Lower lobe of right lung (tissue), 2 donors: ENCODE measurements at regions not wholly inside any gene's neighbourhood (a gene's known extent, or its start where the extent isn't known, plus 50 kb on each side); places are given as distances from the start of the nearest gene placed in this dataset.

Source experiments
- ATAC-seq, 2 donors: fragments of 200-7000 bp; cut with Tn5 transposase; one replicate each; pipeline ENCODE4 v1.9.1; 2020 to 2022; ENCODE audit warnings: mild to moderate bottlenecking in 2 of 2, moderate library complexity in 2 of 2
- DNase-seq: peaks from one replicate; pipeline ENCODE4 v3.0.0-alpha.2; 2020
- H3K27ac ChIP-seq: fragments of 200-600 bp; one replicate; pipeline ENCODE4 v1.8.0; 2022
- H3K27me3 ChIP-seq: fragments of 200-600 bp; one replicate; pipeline ENCODE4 v1.8.0; 2022; ENCODE audit warnings: low read depth
- H3K36me3 ChIP-seq: fragments of 200-600 bp; one replicate; pipeline ENCODE4 v1.8.0; 2022; ENCODE audit warnings: mild to moderate bottlenecking
- H3K4me1 ChIP-seq: fragments of 200-600 bp; one replicate; pipeline ENCODE4 v1.8.0; 2022
- H3K4me3 ChIP-seq: fragments of 200-600 bp; one replicate; pipeline ENCODE4 v1.8.0; 2022; ENCODE audit warnings: mild to moderate bottlenecking
- H3K9me3 ChIP-seq: fragments of 200-600 bp; one replicate; pipeline ENCODE4 v1.8.0; 2022
- intact Hi-C: fragments of 100-400 bp; cut with DNase I; formaldehyde crosslinking; loops from one replicate; pipeline ENCODE4 v1.11.0; 2022
- TF ChIP-seq, protein P1 (sequence below): fragments of 200-600 bp; IDR thresholded peaks from one replicate; pipeline ENCODE4 v1.8.0; 2022; ENCODE audit warnings: antibody characterized with exemption, mild to moderate bottlenecking
- donor health status: DM: no; HTN: yes; CAD: no; lungs with severe emphysema.

DNA sequence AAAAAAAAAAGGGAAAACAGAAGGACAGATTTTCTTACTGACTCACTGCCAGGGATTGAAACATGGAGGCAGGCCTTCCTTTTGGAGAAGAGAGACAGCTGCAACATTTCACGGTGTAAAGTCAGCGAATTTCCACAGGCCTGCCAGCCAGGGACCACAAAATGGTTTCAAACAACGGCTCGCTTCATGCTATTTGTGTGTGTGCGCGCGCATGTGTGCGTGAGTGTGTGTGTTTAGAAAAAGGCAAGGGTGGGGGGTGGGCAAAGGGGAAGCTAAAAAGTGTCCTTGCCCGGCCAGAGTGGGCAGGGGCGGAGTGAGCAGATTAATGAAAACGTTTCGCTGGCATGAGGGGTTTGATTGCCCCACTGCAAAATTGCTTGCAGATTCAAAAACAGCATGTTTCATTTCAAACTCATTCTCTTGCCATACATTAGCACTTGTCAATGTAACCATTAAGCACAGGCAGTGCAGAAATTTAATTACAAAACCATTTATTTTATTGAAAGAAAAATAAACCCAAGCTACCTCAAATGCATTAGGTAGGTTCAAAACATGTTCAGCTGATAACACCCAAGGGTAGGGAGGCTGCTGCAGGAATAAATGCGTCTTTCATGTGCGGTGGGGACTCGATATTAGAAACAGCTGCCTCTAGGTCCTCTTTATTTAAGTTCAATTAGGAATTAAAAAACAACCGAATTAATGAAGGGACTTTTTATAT is 182.1 kb upstream of the SIX2 start:
- Histone ChIP-seq H3K9me3 (no peaks in the 10 kb centered on the region), H3K36me3 (no peaks in the 10 kb centered on the region), H3K4me1 (no peaks in the 10 kb centered on the region), H3K27ac (no peak overlapping the region), H3K27me3 (no peaks in the 10 kb centered on the region), H3K4me3 (no peak overlapping the region)
- intact Hi-C loops, result no loop called here
- ATAC-seq (no peak), DNase-seq (no peak)
- TF ChIP-seq, protein P1, sequence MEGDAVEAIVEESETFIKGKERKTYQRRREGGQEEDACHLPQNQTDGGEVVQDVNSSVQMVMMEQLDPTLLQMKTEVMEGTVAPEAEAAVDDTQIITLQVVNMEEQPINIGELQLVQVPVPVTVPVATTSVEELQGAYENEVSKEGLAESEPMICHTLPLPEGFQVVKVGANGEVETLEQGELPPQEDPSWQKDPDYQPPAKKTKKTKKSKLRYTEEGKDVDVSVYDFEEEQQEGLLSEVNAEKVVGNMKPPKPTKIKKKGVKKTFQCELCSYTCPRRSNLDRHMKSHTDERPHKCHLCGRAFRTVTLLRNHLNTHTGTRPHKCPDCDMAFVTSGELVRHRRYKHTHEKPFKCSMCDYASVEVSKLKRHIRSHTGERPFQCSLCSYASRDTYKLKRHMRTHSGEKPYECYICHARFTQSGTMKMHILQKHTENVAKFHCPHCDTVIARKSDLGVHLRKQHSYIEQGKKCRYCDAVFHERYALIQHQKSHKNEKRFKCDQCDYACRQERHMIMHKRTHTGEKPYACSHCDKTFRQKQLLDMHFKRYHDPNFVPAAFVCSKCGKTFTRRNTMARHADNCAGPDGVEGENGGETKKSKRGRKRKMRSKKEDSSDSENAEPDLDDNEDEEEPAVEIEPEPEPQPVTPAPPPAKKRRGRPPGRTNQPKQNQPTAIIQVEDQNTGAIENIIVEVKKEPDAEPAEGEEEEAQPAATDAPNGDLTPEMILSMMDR, result no peak

DNA sequence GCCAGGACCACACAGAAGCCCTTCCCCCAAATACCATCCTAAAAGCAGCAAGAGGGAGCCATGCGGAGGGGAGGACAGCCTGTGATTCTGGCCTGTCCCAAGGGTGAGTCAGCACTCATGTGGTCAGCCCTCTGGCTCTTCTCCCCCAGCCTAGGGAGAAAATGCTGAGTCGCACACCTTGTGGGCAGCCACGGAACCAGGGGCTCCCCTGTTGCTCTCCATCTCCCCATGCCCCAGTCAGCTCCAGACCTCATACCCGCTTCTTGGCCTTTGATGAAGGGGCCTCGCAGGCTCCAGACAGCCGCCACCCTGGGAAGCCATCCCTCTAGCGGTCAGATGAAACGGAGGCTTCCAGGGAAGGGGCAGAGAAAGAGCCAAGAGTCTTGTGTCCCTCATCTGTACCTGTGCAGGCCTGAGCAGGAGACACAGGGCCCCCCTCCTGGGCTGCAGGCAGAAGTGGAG is 181.3 kb upstream of the SIX2 start:
- DNase-seq, result no peak
- Histone ChIP-seq H3K4me1 (no peaks in the 10 kb centered on the region), H3K36me3 (no peaks in the 10 kb centered on the region), H3K4me3 (no peak overlapping the region), H3K9me3 (no peaks in the 10 kb centered on the region), H3K27me3 (no peaks in the 10 kb centered on the region), H3K27ac (no peak overlapping the region)
- intact Hi-C loops, result no loop called here
- no peak for ATAC-seq
- TF ChIP-seq, protein P1, result no peak

DNA sequence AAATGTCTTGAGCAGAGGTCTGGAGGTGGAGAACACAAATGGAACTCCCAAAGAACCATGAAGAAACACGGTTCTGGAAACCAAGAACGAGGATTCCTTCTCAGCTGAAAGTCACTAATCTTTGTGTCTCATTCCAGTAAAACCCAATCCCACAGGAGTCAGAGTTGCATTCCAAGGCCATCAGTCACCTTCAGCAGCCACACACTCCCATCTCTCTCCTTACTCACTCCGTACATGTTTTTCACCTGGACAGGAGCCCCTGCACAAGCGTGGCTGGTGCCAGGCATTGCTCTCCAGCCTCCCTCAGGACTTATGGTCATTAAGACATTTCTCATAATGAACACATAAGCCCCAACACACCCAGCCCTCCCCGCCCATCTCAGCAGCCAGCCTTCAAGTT is 175.4 kb upstream of the SIX2 start:
- Histone ChIP-seq H3K27me3 (no peaks in the 10 kb centered on the region), H3K36me3 (no peaks in the 10 kb centered on the region), H3K4me1 (no peaks in the 10 kb centered on the region), H3K9me3 (no peaks in the 10 kb centered on the region), H3K27ac (no peak overlapping the region), H3K4me3 (no peak overlapping the region)
- ATAC-seq, result no peak
- DNase-seq, result no peak
- intact Hi-C loops, result no loop called here
- TF ChIP-seq, protein P1, result no peak

DNA sequence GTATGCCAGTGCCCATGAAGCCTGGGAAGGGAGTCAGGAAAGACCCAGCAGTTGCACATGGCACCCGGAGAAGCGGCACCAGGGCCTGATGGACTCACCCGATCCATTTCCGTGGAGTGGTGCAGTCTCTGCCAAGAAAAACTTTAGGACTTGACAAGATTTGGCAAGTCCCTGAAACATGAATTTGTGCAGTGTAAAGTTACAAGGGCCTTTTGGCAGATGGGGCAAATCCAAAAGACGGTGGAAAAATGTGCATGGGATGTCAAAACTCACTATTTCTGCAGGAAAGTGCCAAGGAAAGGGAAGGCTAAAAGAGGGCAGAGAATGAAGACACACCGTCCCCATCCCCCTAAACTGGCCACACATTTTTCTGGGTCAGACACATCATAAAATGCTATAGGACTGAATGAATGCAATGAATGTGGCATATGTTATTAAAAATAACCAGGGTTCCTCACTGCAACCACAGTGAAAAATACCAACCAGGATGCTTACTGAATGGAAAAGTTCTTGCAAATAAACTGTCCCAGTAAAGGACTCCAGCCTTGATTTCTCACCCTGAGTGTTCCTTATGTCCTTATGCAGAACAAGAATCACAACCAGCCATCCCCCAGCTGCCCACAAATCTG is 173.5 kb upstream of the SIX2 start:
- no peak overlapping the region for H3K4me3 ChIP-seq
- TF ChIP-seq, protein P1, result no peak
- intact Hi-C loops, result no loop called here
- DNase-seq (no peak), ATAC-seq (no peak)
- no peaks in the 10 kb centered on the region for H3K36me3 ChIP-seq
- H3K27ac ChIP-seq, result no peak overlapping the region
- no peaks in the 10 kb centered on the region for H3K27me3 ChIP-seq
- H3K4me1 ChIP-seq, result no peaks in the 10 kb centered on the region
- no peaks in the 10 kb centered on the region for H3K9me3 ChIP-seq

DNA sequence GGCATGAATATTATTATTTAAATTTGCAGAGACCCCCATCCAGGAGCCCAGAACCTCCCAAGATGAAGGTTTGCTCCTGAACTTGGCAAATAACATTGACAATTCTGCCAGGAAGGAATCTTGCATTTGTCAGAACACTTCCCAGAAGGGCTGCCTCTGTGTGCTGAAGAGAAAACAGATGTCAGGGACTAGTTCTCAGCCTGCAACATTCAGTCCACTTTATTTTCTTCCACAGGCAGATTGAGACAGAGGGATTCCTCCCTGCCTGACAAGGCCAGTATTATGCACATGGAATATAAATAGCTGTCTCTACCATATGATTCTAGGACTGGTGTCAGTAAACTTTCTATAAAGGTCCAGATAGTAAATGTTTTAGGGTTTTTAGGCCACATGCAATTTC is 171.5 kb upstream of the SIX2 start:
- intact Hi-C loops, result no loop called here
- ATAC-seq, result no peak
- DNase-seq, result no peak
- Histone ChIP-seq H3K36me3 (no peaks in the 10 kb centered on the region), H3K4me3 (no peak overlapping the region), H3K4me1 (no peaks in the 10 kb centered on the region), H3K9me3 (no peaks in the 10 kb centered on the region), H3K27ac (no peak overlapping the region), H3K27me3 (no peaks in the 10 kb centered on the region)
- TF ChIP-seq, protein P1, result no peak
